ENCODE measurements at regions not wholly inside any gene's neighbourhood (a gene's known extent, or its start where the extent isn't known, plus 50 kb on each side); places are given as distances from the start of the nearest gene placed in this dataset.

GRCh38 chr13:57264965-57265364 lies 98.0 kb downstream of the PRR20E start:
- TF ChIP-seq POLR2AphosphoS5 (IDR thresholded peaks at IDR 0.05; ENCODE audit: borderline replicate concordance, low read depth, low read length) (no peak), EZH2 (IDR thresholded peaks at IDR 0.05) (no peak)
